HG02623 (cell line): ENCODE measurements at regions not wholly inside any gene's neighbourhood (a gene's known extent, or its start where the extent isn't known, plus 50 kb on each side); places are given as distances from the start of the nearest gene placed in this dataset.

Source experiments
- ATAC-seq: cut with Tn5 transposase; IDR thresholded peaks from one replicate; pipeline ENCODE4 v1.9.1; 2021; ENCODE audit warnings: moderate library complexity; ENCODE audit not compliant: unreplicated experiment

- no peak for ATAC-seq
These were observed 84.1 kb upstream of the C21orf91 start for GRCh38 chr21:17903029-17903806.

GRCh38 chr21:17901458-17902079, 82.4 kb upstream of the C21orf91 start:
- no peak for ATAC-seq

GRCh38 chr21:17900990-17901385, 81.8 kb upstream of the C21orf91 start:
- ATAC-seq: no peak

- no peak for ATAC-seq
These were observed 81.3 kb upstream of the C21orf91 start for GRCh38 chr21:17900281-17900989.

- no peak for ATAC-seq
These were observed 70.0 kb upstream of the C21orf91 start for GRCh38 chr21:17889171-17889570.

- no peak for ATAC-seq
These were observed 50.0 kb upstream of the C21orf91 start for GRCh38 chr21:17869115-17869514.
